SK-N-SH treated with all-trans-retinoic acid at 6 μM for 48 hours (cell line): ENCODE measurements at regions not wholly inside any gene's neighbourhood (a gene's known extent, or its start where the extent isn't known, plus 50 kb on each side); places are given as distances from the start of the nearest gene placed in this dataset.

Experiments
- ATAC-seq: fragments of 200-7000 bp; cut with Tn5 transposase; 3 replicates; pipeline ENCODE4 v1.9.1; 2020; ENCODE audit warnings: mild to moderate bottlenecking, moderate library complexity
- ARNTL ChIP-seq: fragments of 450-650 bp; formaldehyde crosslinking; IDR thresholded peaks from 2 replicates; pipeline ENCODE4 v1.5.0; 2020; ENCODE audit warnings: low read depth, mild to moderate bottlenecking, moderate library complexity, borderline replicate concordance
- BACH2 ChIP-seq: fragments of 250-450 bp; sonication (Bioruptor Pico); IDR thresholded peaks from 2 replicates; pipeline ENCODE4 v1.9.0; 2021; ENCODE audit warnings: mild to moderate bottlenecking, borderline replicate concordance
- CSDC2 ChIP-seq: fragments of 250-450 bp; sonication (Bioruptor Pico); IDR thresholded peaks from 2 replicates; pipeline ENCODE4 v1.5.0; 2020; ENCODE audit warnings: mild to moderate bottlenecking, moderate library complexity
- ESRRG ChIP-seq: fragments of 250-450 bp; sonication (Bioruptor Pico); IDR thresholded peaks from 2 replicates; pipeline ENCODE4 v1.6.1; 2021; ENCODE audit warnings: mild to moderate bottlenecking
- GLIS3 ChIP-seq: fragments of 250-450 bp; sonication (Bioruptor Pico); IDR thresholded peaks from 2 replicates; pipeline ENCODE4 v1.5.0; 2020; ENCODE audit warnings: mild to moderate bottlenecking, moderate library complexity
- ISL1 ChIP-seq: fragments of 250-450 bp; sonication (Bioruptor Pico); IDR thresholded peaks from 2 replicates; pipeline ENCODE4 v2.1.2; 2022; ENCODE audit warnings: mild to moderate bottlenecking, moderate library complexity
- OSR1 ChIP-seq: fragments of 250-450 bp; sonication (Bioruptor Pico); IDR thresholded peaks from 2 replicates; pipeline ENCODE4 v1.8.0; 2022; ENCODE audit warnings: moderate library complexity, mild to moderate bottlenecking, inconsistent platforms
- PATZ1 ChIP-seq: fragments of 250-450 bp; sonication (Bioruptor Pico); IDR thresholded peaks from 2 replicates; pipeline ENCODE4 v1.8.0; 2020; ENCODE audit warnings: mild to moderate bottlenecking, moderate library complexity, borderline replicate concordance
- POU6F1 ChIP-seq: fragments of 250-450 bp; sonication (Bioruptor Pico); IDR thresholded peaks from 2 replicates; pipeline ENCODE4 v1.8.0; 2021; ENCODE audit warnings: low read depth, mild to moderate bottlenecking, moderate library complexity, borderline replicate concordance
- PPARA ChIP-seq: fragments of 250-450 bp; sonication (Bioruptor Pico); IDR thresholded peaks from 2 replicates; pipeline ENCODE4 v1.5.0; 2020; ENCODE audit warnings: mild to moderate bottlenecking, borderline replicate concordance
- RARB ChIP-seq: fragments of 250-450 bp; sonication (Bioruptor Pico); IDR thresholded peaks from 2 replicates; pipeline ENCODE4 v1.8.0; 2021; ENCODE audit warnings: mild to moderate bottlenecking, moderate library complexity
- SNAI2 ChIP-seq: fragments of 250-450 bp; sonication (Bioruptor Pico); IDR thresholded peaks from 2 replicates; pipeline ENCODE4 v1.5.0; 2020; ENCODE audit warnings: mild to moderate bottlenecking, moderate library complexity
- TOX ChIP-seq: fragments of 250-450 bp; sonication (Bioruptor Pico); IDR thresholded peaks from 2 replicates; pipeline ENCODE4 v1.8.0; 2021; ENCODE audit warnings: mild to moderate bottlenecking, moderate library complexity, borderline replicate concordance
- TSHZ2 ChIP-seq: fragments of 250-450 bp; sonication (Bioruptor Pico); IDR thresholded peaks from 2 replicates; pipeline ENCODE4 v1.5.0; 2020; ENCODE audit warnings: mild to moderate bottlenecking, moderate library complexity
- ZFP3 ChIP-seq: fragments of 250-450 bp; sonication (Bioruptor Pico); IDR thresholded peaks from 2 replicates; pipeline ENCODE4 v1.5.0; 2020; ENCODE audit warnings: mild to moderate bottlenecking, moderate library complexity
- ZFP30 ChIP-seq: fragments of 450-650 bp; formaldehyde crosslinking; IDR thresholded peaks from 2 replicates; pipeline ENCODE4 v1.5.0; 2022; ENCODE audit warnings: mild to moderate bottlenecking, moderate library complexity
- ZNF565 ChIP-seq: fragments of 450-650 bp; formaldehyde crosslinking; conservative IDR thresholded peaks from 2 replicates; pipeline ENCODE4 v1.5.0; 2020; ENCODE audit warnings: low read depth, mild to moderate bottlenecking, moderate library complexity
- ZNF70 ChIP-seq: fragments of 450-650 bp; formaldehyde crosslinking; IDR thresholded peaks from 2 replicates; pipeline ENCODE4 v1.5.0; 2020; ENCODE audit warnings: mild to moderate bottlenecking, moderate library complexity
- ZNF8 ChIP-seq: fragments of 450-650 bp; formaldehyde crosslinking; IDR thresholded peaks from 2 replicates; pipeline ENCODE4 v1.5.0; 2020; ENCODE audit warnings: mild to moderate bottlenecking, moderate library complexity
- TF ChIP-seq, protein P1 (sequence below): fragments of 250-450 bp; sonication (Bioruptor Pico); IDR thresholded peaks from 2 replicates; pipeline ENCODE4 v1.5.1; 2021; ENCODE audit warnings: mild to moderate bottlenecking, moderate library complexity

DNA sequence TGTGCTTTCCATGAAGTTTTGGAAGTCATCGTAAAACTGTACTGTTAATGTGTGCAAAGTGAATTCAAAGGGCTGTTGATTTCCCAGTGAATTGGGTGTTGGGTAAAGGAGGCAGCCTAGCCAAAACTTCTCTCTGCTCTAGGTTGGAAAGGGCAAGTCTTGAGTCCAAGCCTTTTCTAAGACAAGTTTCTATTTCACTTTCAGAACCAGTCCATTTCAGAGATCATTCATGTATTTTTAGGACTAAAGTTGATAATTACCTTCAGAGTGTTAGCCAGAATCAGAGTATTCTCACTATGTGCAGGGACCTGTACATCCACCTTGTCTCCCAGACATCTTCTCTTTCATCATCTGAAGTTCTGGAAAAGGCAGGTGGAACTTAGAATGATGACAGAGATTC lies 636.1 kb upstream of the KLHL29 start:
- TF ChIP-seq TSHZ2 (CRISPR knock-in tag), result no peak
- TF ChIP-seq BACH2, result no peak
- no peak for TF ChIP-seq ZFP30 (CRISPR knock-in tag)
- TF ChIP-seq ZNF565 (CRISPR knock-in tag), result no peak
- TF ChIP-seq CSDC2 (CRISPR knock-in tag), result no peak
- no peak for TF ChIP-seq GLIS3 (CRISPR knock-in tag)
- TF ChIP-seq ARNTL (CRISPR knock-in tag), result no peak
- no peak for TF ChIP-seq SNAI2 (CRISPR knock-in tag)
- no peak for TF ChIP-seq ESRRG (CRISPR knock-in tag)
- TF ChIP-seq TOX, result no peak
- TF ChIP-seq PATZ1 (CRISPR knock-in tag), result no peak
- TF ChIP-seq ZNF8 (CRISPR knock-in tag), result no peak
- TF ChIP-seq, protein P1, sequence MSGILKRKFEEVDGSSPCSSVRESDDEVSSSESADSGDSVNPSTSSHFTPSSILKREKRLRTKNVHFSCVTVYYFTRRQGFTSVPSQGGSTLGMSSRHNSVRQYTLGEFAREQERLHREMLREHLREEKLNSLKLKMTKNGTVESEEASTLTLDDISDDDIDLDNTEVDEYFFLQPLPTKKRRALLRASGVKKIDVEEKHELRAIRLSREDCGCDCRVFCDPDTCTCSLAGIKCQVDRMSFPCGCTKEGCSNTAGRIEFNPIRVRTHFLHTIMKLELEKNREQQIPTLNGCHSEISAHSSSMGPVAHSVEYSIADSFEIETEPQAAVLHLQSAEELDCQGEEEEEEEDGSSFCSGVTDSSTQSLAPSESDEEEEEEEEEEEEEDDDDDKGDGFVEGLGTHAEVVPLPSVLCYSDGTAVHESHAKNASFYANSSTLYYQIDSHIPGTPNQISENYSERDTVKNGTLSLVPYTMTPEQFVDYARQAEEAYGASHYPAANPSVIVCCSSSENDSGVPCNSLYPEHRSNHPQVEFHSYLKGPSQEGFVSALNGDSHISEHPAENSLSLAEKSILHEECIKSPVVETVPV (CRISPR knock-in tag), result no peak
- TF ChIP-seq ZFP3, result no peak
- TF ChIP-seq ISL1 (CRISPR knock-in tag), result no peak
- TF ChIP-seq RARB, result no peak
- TF ChIP-seq OSR1 (CRISPR knock-in tag), result no peak
- no peak for TF ChIP-seq POU6F1
- no peak for TF ChIP-seq ZNF70 (CRISPR knock-in tag)
- TF ChIP-seq, all 23 proteins: peak for 0
- no peak for ATAC-seq

DNA sequence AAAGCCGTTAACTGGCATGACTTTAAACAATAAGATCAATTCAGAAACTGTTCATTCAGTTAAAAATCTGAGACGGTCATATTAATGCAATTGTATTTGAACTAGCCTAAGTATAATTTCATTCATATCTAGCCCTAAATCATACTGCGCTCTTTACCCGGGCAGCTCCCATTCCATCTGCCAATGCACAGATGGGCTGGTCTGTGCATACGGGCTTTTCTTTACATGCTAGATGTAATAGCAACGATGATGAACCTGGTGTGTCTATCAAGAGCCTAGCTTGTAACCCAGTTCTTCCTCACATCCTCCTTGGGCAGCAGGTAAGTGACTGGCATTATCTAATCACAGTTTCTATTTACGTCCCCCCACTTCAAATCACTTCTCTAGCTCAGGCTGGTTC lies 631.5 kb upstream of the KLHL29 start:
- TF ChIP-seq POU6F1, result no peak
- TF ChIP-seq ZNF8 (CRISPR knock-in tag), result no peak
- TF ChIP-seq CSDC2 (CRISPR knock-in tag), result no peak
- no peak for ATAC-seq

DNA sequence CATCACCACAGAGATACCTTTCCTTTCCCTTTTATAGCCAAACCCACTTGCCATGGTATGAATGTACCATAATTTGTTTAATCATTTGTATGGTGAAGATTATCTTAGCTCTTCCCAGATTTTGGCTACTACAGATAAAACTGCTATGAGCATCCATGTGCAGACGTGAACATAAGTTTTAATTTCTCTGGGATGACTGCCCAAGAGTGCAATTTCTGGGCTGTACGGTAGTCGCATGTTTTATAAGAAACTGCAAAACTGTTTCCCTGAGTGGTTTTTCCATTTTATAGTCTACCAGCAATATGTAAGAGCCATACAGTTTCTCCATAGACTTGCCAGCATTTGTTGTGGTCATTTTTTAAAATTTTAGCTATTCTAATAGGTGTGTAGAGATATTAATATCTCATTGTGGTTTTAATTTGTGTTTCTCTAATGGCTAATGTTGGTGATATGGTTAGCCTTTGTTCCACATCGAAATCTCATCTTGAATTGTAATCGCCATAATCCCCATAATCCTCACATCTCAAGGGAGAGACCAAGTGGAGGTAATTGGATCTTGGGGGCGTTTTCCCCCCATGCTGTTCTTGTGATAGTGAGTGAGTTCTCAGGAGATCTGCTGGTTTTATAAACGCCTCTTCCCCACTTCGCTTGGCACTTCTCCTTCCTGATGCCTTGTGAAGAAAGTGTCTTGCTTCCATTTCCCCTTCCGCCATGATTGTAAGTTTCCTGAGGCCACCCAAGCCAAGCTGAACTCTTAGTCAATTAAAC lies 628.5 kb upstream of the KLHL29 start:
- ATAC-seq, result no peak

More for the DNA sequence above, 628.5 kb upstream of the KLHL29 start:
- TF ChIP-seq CSDC2 (CRISPR knock-in tag) (no peak), OSR1 (CRISPR knock-in tag) (no peak), TSHZ2 (CRISPR knock-in tag) (no peak), ZNF565 (CRISPR knock-in tag) (no peak), ZNF8 (CRISPR knock-in tag) (no peak), ARNTL (CRISPR knock-in tag) (no peak), ESRRG (CRISPR knock-in tag) (no peak), RARB (no peak), PPARA (CRISPR knock-in tag) (no peak)
